Sigmoid colon (tissue), 4 donors: ENCODE measurements at regions not wholly inside any gene's neighbourhood (a gene's known extent, or its start where the extent isn't known, plus 50 kb on each side); places are given as distances from the start of the nearest gene placed in this dataset.

ENCODE experiments used
- POLR2AphosphoS5 ChIP-seq, 4 donors: sonication (generic); formaldehyde crosslinking; IDR thresholded peaks; one replicate each; pipeline ENCODE4 v1.6.1; 2017; ENCODE audit warnings: antibody characterized with exemption in 4 of 4
- TF ChIP-seq, protein P1 (sequence below), 4 experiments: fragments of 450-650 bp in 3 of 4; fragments of 200-600 bp in 1 of 4; IDR thresholded peaks; one replicate each; pipeline ENCODE4 v1.5.1; 2016 to 2019; ENCODE audit warnings: antibody characterized with exemption in 4 of 4, mild to moderate bottlenecking in 3 of 4, moderate library complexity in 2 of 4

DNA sequence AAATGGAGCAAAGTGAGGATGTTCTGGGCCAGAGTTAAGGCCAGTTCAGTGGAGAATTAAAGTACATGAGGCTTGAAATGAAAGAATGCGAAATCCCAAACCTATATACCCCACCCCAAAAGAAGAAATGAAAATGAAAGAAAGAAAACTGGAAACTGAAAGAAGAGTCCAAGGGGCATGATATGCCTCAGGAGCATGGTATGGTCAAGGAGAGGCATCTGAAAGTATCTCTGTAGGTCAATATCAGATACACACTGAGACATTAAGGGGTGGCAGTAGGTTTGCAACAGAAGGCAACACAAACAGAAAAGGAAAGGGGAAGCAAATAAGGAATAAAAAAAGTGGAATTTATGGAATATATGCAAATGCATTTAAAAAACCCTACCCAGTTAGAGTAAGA is 166.5 kb downstream of the COG6 start:
- TF ChIP-seq POLR2AphosphoS5 (IDR thresholded peaks at IDR 0.05), result no peak
- TF ChIP-seq, protein P1, sequence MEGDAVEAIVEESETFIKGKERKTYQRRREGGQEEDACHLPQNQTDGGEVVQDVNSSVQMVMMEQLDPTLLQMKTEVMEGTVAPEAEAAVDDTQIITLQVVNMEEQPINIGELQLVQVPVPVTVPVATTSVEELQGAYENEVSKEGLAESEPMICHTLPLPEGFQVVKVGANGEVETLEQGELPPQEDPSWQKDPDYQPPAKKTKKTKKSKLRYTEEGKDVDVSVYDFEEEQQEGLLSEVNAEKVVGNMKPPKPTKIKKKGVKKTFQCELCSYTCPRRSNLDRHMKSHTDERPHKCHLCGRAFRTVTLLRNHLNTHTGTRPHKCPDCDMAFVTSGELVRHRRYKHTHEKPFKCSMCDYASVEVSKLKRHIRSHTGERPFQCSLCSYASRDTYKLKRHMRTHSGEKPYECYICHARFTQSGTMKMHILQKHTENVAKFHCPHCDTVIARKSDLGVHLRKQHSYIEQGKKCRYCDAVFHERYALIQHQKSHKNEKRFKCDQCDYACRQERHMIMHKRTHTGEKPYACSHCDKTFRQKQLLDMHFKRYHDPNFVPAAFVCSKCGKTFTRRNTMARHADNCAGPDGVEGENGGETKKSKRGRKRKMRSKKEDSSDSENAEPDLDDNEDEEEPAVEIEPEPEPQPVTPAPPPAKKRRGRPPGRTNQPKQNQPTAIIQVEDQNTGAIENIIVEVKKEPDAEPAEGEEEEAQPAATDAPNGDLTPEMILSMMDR (IDR thresholded peaks at IDR 0.05), result no peak
